Panc1 (cell line): ENCODE measurements at regions not wholly inside any gene's neighbourhood (a gene's known extent, or its start where the extent isn't known, plus 50 kb on each side); places are given as distances from the start of the nearest gene placed in this dataset.

Experiments
- ATAC-seq: fragments of 200-7000 bp; cut with Tn5 transposase; 2 replicates; pipeline ENCODE4 v1.9.1; 2020; ENCODE audit warnings: mild to moderate bottlenecking, moderate library complexity
- BruUV-seq: library from RNA; stranded (reverse); fragments of 400-500 nt; replicated peaks from 2 replicates; lab custom pipeline; 2021; lab: Mats Ljungman, UMichigan
- CTCF ChIA-PET: fragments of 300-600 bp; sonication (Branson Sonifier 250); formaldehyde crosslinking; loops from one replicate; lab custom pipeline; 2022; ENCODE audit warnings: antibody characterized with exemption; lab: Charles Lee
- POLR2A ChIA-PET: fragments of 300-600 bp; sonication (Branson Sonifier 250); formaldehyde crosslinking; loops from one replicate; lab custom pipeline; 2022; ENCODE audit warnings: antibody characterized with exemption; lab: Charles Lee
- DNase-seq: peaks from one replicate; pipeline ENCODE4 v3.0.0-alpha.2; 2010; ENCODE audit warnings: low read depth, low spot score
- H3K27ac ChIP-seq: 2 replicates; pipeline ENCODE4 v1.5.1; 2011; ENCODE audit warnings: mild to moderate bottlenecking, low read length, inconsistent platforms
- H3K27me3 ChIP-seq: fragments of 200-500 bp; sonication (Bioruptor generic); 2 replicates; pipeline ENCODE4 v1.6.0; 2014; ENCODE audit warnings: low read length, inconsistent platforms; ENCODE audit not compliant: control insufficient read depth, insufficient read depth
- H3K36me3 ChIP-seq: fragments of 200-500 bp; sonication (Bioruptor generic); 2 replicates; pipeline ENCODE4 v1.5.1; 2014; ENCODE audit warnings: inconsistent platforms, mild to moderate bottlenecking, low read length, moderate library complexity; ENCODE audit not compliant: control insufficient read depth, insufficient read depth
- H3K4me1 ChIP-seq: 2 replicates; pipeline ENCODE4 v1.5.1; 2011; ENCODE audit warnings: inconsistent platforms, mild to moderate bottlenecking, low read length, moderate library complexity; ENCODE audit not compliant: control insufficient read depth, insufficient read depth
- H3K4me3 ChIP-seq, 2 experiments: 2 replicates each; pipeline ENCODE4 v1.5.1; 2011 to 2012; ENCODE audit warnings: low read depth in 2 of 2, low read length in 2 of 2, mild to moderate bottlenecking in 2 of 2, inconsistent platforms in 1 of 2, moderate library complexity in 1 of 2
- H3K9me3 ChIP-seq: fragments of 200-500 bp; sonication (Bioruptor generic); 2 replicates; pipeline ENCODE4 v1.5.1; 2014; ENCODE audit warnings: low read depth, mild to moderate bottlenecking, inconsistent platforms, low read length, moderate library complexity; ENCODE audit not compliant: control insufficient read depth, insufficient read depth
- POLR2AphosphoS5 ChIP-seq: IDR thresholded peaks from 2 replicates; pipeline ENCODE4 v1.6.1; 2012; ENCODE audit warnings: mild to moderate bottlenecking, low read depth, low read length, moderate library complexity
- SIN3A ChIP-seq: IDR thresholded peaks from 2 replicates; pipeline ENCODE4 v1.6.1; 2012; ENCODE audit warnings: low read depth, mild to moderate bottlenecking, low read length, moderate library complexity, borderline replicate concordance; ENCODE audit not compliant: insufficient read depth
- TCF7L2 ChIP-seq: IDR thresholded peaks from 2 replicates; pipeline ENCODE4 v1.6.1; 2011; ENCODE audit warnings: mild to moderate bottlenecking, low read depth, low read length, inconsistent platforms
- in situ Hi-C: cut with HindIII; loops from 2 replicates; pipeline ENCODE4 v1.10.0; 2016; ENCODE audit warnings: low sequenced_read_pairs, low pct_unique_long_range_greater_than_20kb
- intact Hi-C: fragments of 100-400 bp; cut with micrococcal nuclease; formaldehyde crosslinking; loops from one replicate; pipeline ENCODE4 v1.10.0; 2022; ENCODE audit not compliant: unreplicated experiment
- TF ChIP-seq, protein P1 (sequence below): fragments of 450-650 bp; IDR thresholded peaks from 2 replicates; pipeline ENCODE4 v1.5.1; 2017; ENCODE audit warnings: mild to moderate bottlenecking
- TF ChIP-seq, protein P2 (sequence below), 2 experiments: IDR thresholded peaks; 2 replicates each; pipeline ENCODE4 v1.6.1; 2011 to 2012; ENCODE audit warnings: low read depth in 2 of 2, control low read depth in 1 of 2, low read length in 1 of 2, mild to moderate bottlenecking in 1 of 2, moderate library complexity in 1 of 2; ENCODE audit not compliant: insufficient read depth in 1 of 2

- Histone ChIP-seq H3K9me3 (no peaks in the 10 kb centered on the region), H3K27ac (no peak overlapping the region), H3K4me1 (no peaks in the 10 kb centered on the region), H3K27me3 (no peaks in the 10 kb centered on the region; the same call in 1 of the 2 replicates), H3K36me3 (no peaks in the 10 kb centered on the region), H3K4me3 (no peak overlapping the region)
- no TSS peak for BruUV-seq
- ATAC-seq, result no peak
- CTCF ChIA-PET, result no interaction called here
- POLR2A ChIA-PET, result no interaction called here
- in situ Hi-C loops (no loop called here), intact Hi-C loops (no loop called here)
- no peak for DNase-seq
- TF ChIP-seq, protein P1, sequence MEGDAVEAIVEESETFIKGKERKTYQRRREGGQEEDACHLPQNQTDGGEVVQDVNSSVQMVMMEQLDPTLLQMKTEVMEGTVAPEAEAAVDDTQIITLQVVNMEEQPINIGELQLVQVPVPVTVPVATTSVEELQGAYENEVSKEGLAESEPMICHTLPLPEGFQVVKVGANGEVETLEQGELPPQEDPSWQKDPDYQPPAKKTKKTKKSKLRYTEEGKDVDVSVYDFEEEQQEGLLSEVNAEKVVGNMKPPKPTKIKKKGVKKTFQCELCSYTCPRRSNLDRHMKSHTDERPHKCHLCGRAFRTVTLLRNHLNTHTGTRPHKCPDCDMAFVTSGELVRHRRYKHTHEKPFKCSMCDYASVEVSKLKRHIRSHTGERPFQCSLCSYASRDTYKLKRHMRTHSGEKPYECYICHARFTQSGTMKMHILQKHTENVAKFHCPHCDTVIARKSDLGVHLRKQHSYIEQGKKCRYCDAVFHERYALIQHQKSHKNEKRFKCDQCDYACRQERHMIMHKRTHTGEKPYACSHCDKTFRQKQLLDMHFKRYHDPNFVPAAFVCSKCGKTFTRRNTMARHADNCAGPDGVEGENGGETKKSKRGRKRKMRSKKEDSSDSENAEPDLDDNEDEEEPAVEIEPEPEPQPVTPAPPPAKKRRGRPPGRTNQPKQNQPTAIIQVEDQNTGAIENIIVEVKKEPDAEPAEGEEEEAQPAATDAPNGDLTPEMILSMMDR, result no peak
- no peak for TF ChIP-seq POLR2AphosphoS5
- TF ChIP-seq TCF7L2, result no peak
- TF ChIP-seq, protein P2, sequence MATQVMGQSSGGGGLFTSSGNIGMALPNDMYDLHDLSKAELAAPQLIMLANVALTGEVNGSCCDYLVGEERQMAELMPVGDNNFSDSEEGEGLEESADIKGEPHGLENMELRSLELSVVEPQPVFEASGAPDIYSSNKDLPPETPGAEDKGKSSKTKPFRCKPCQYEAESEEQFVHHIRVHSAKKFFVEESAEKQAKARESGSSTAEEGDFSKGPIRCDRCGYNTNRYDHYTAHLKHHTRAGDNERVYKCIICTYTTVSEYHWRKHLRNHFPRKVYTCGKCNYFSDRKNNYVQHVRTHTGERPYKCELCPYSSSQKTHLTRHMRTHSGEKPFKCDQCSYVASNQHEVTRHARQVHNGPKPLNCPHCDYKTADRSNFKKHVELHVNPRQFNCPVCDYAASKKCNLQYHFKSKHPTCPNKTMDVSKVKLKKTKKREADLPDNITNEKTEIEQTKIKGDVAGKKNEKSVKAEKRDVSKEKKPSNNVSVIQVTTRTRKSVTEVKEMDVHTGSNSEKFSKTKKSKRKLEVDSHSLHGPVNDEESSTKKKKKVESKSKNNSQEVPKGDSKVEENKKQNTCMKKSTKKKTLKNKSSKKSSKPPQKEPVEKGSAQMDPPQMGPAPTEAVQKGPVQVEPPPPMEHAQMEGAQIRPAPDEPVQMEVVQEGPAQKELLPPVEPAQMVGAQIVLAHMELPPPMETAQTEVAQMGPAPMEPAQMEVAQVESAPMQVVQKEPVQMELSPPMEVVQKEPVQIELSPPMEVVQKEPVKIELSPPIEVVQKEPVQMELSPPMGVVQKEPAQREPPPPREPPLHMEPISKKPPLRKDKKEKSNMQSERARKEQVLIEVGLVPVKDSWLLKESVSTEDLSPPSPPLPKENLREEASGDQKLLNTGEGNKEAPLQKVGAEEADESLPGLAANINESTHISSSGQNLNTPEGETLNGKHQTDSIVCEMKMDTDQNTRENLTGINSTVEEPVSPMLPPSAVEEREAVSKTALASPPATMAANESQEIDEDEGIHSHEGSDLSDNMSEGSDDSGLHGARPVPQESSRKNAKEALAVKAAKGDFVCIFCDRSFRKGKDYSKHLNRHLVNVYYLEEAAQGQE (IDR thresholded peaks at IDR 0.05; ENCODE audit: insufficient read depth in 1 of 2, low read depth in 2 of 2, low read length in 1 of 2), result no peak
- TF ChIP-seq SIN3A, result no peak
These were observed 57.3 kb upstream of the SPRED1 start for GRCh38 chr15:38195191-38195901.

- TF ChIP-seq, protein P1, result no peak
- TF ChIP-seq SIN3A, result no peak
- TF ChIP-seq, protein P2 (IDR thresholded peaks at IDR 0.05; ENCODE audit: insufficient read depth in 1 of 2, low read depth in 2 of 2, low read length in 1 of 2), result no peak
- TF ChIP-seq TCF7L2, result no peak
- no peak for TF ChIP-seq POLR2AphosphoS5
- no TSS peak for BruUV-seq
- in situ Hi-C loops, result no loop called here
- no peak for ATAC-seq
- POLR2A ChIA-PET, result no interaction called here
- Histone ChIP-seq H3K4me3 (no peak overlapping the region), H3K4me1 (no peaks in the 10 kb centered on the region), H3K27me3 (no peaks in the 10 kb centered on the region; the same call in 1 of the 2 replicates), H3K27ac (no peak overlapping the region), H3K36me3 (no peaks in the 10 kb centered on the region), H3K9me3 (no peaks in the 10 kb centered on the region)
- CTCF ChIA-PET, result no interaction called here
- DNase-seq, result no peak
- intact Hi-C loops, result no loop called here
These were observed 56.6 kb upstream of the SPRED1 start for GRCh38 chr15:38196076-38196475.
